ENCODE measurements at regions not wholly inside any gene's neighbourhood (a gene's known extent, or its start where the extent isn't known, plus 50 kb on each side); places are given as distances from the start of the nearest gene placed in this dataset.

DNA sequence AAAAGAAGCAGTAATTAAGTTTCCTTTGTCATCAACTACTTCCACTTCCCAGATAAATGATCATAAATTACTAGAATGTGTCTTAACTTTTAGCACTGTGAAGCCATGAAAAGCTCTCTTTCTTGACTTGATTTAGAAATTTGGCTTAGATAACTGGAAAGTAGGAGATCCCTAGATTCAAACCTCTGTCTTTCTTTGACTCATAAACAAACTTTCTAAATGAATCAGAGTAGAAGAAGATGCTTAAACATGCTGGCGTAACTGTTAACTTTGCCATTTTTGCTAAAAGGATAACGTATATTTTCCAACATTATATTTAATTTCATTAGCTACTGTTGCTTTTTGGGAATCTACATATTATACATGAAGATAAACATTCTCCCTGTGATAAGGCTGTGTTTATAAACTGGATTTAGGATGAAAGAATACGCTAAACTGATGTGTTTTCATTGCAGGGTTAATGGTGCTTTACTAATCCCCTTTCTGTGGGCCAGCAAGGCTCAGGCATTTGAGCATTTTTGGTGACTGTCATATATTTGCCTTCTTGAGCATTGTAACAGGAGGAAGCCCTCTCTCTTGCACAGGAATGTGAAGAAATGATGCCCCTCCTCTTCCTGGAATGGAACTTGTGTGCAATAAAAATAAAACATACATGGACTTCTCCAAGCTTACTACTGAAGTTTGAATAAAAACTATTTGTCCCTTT, 301.4 kb downstream of the BMP4 start:
- H3K27me3 ChIP-seq (ENCODE audit: insufficient read depth, low read length, poor library complexity), result no peaks in the 10 kb centered on the region
- no peaks in the 10 kb centered on the region for H3K4me1 ChIP-seq (ENCODE audit: insufficient read depth, low read length)
- no peaks in the 10 kb centered on the region for H3K9me3 ChIP-seq (ENCODE audit: insufficient read depth, low read length, severe bottlenecking)
- no peak overlapping the region for H3K9ac ChIP-seq (ENCODE audit: low read depth, low read length)
- no peak overlapping the region for H3K27ac ChIP-seq (ENCODE audit: low read length)
- no peak for TF ChIP-seq EZH2 (IDR thresholded peaks at IDR 0.05; ENCODE audit: borderline replicate concordance, low read depth, low read length, severe bottlenecking)
- TF ChIP-seq, protein P1, sequence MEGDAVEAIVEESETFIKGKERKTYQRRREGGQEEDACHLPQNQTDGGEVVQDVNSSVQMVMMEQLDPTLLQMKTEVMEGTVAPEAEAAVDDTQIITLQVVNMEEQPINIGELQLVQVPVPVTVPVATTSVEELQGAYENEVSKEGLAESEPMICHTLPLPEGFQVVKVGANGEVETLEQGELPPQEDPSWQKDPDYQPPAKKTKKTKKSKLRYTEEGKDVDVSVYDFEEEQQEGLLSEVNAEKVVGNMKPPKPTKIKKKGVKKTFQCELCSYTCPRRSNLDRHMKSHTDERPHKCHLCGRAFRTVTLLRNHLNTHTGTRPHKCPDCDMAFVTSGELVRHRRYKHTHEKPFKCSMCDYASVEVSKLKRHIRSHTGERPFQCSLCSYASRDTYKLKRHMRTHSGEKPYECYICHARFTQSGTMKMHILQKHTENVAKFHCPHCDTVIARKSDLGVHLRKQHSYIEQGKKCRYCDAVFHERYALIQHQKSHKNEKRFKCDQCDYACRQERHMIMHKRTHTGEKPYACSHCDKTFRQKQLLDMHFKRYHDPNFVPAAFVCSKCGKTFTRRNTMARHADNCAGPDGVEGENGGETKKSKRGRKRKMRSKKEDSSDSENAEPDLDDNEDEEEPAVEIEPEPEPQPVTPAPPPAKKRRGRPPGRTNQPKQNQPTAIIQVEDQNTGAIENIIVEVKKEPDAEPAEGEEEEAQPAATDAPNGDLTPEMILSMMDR (IDR thresholded peaks at IDR 0.05; ENCODE audit: borderline replicate concordance, extremely low read depth, low read length, poor library complexity, severe bottlenecking), result no peak
- no peaks in the 10 kb centered on the region for H3K79me2 ChIP-seq (ENCODE audit: insufficient read depth, low read length)
- DNase-seq (no peak), ATAC-seq (ENCODE audit: insufficient read depth, low read depth) (no peak)
- H4K20me1 ChIP-seq (ENCODE audit: insufficient read depth, low read length), result no peaks in the 10 kb centered on the region
- no peak overlapping the region for H3K4me2 ChIP-seq (ENCODE audit: insufficient read depth, low read length)
- H2AFZ ChIP-seq (ENCODE audit: low read depth, low read length), result no peak overlapping the region
- H3K36me3 ChIP-seq (ENCODE audit: insufficient read depth, low read length), result no peaks in the 10 kb centered on the region
- H3K4me3 ChIP-seq (ENCODE audit: low read depth in 1 of 2, low read length in 2 of 2), result no peak overlapping the region

DNA sequence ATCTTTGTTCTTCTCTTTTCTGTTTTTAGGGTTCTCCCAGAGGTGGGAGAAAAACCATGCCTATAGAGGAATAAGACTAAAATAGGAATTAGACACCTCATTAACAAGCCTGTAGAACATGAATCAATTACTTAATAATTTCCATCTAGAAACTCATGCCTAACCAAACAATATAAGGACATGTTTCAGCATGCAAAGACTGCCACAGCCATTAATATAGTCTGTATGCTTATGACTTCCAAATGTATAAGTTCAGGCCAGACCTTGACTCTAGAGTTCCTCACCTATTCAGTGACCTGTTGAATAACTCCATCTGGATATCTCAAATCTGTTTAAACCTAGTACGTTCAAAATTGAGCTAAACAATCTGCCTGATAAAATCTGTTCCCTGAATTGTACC, 304.6 kb downstream of the BMP4 start:
- no peaks in the 10 kb centered on the region for H4K20me1 ChIP-seq (ENCODE audit: insufficient read depth, low read length)
- no peak for DNase-seq
- H3K9me3 ChIP-seq (ENCODE audit: insufficient read depth, low read length, severe bottlenecking), result no peaks in the 10 kb centered on the region
- H3K4me3 ChIP-seq (ENCODE audit: low read depth in 1 of 2, low read length in 2 of 2), result no peak overlapping the region
- no peak overlapping the region for H3K4me2 ChIP-seq (ENCODE audit: insufficient read depth, low read length)
- H3K79me2 ChIP-seq (ENCODE audit: insufficient read depth, low read length), result no peaks in the 10 kb centered on the region
- no peak overlapping the region for H2AFZ ChIP-seq (ENCODE audit: low read depth, low read length)
- no peaks in the 10 kb centered on the region for H3K27me3 ChIP-seq (ENCODE audit: insufficient read depth, low read length, poor library complexity)
- H3K27ac ChIP-seq (ENCODE audit: low read length), result no peak overlapping the region
- no peak for ATAC-seq (ENCODE audit: insufficient read depth, low read depth)
- no peaks in the 10 kb centered on the region for H3K4me1 ChIP-seq (ENCODE audit: insufficient read depth, low read length)
- no peak overlapping the region for H3K9ac ChIP-seq (ENCODE audit: low read depth, low read length)
- no peaks in the 10 kb centered on the region for H3K36me3 ChIP-seq (ENCODE audit: insufficient read depth, low read length)
- TF ChIP-seq, protein P1 (IDR thresholded peaks at IDR 0.05; ENCODE audit: borderline replicate concordance, extremely low read depth, low read length, poor library complexity, severe bottlenecking), result no peak
- no peak for TF ChIP-seq EZH2 (IDR thresholded peaks at IDR 0.05; ENCODE audit: borderline replicate concordance, low read depth, low read length, severe bottlenecking)

DNA sequence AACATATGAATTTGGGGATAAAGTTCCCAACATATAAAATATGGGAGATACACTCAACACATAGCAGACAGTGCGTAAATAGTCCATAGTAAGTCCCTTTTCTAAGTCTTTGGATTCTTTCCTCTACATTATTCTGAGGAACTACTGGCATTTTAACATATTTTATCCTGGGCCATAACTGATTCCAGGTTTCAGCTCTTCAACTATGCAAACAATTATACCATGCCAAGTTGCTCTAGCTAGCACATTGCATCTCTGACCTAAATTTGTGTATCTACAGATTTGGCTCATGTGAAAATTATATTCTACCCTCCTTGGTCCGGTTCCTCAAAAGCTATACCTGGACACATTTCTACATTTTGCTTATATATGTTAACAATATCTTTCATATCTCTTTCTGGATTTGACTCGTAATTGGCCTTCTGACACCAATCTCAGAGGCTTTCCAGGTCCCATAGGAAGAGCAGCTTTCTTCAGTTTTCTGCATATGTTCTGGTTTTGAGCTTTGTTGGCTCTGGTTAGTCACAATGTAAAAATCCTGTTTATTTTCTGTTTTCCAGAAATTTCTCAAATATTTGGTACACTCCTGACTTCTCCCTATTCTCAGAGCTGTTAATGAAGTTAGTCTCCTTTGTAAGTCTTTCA, 305.4 kb downstream of the BMP4 start:
- H3K36me3 ChIP-seq (ENCODE audit: insufficient read depth, low read length), result no peaks in the 10 kb centered on the region
- no peak for ATAC-seq (ENCODE audit: insufficient read depth, low read depth)

More for the DNA sequence above, 305.4 kb downstream of the BMP4 start:
- no peak overlapping the region for H3K27ac ChIP-seq (ENCODE audit: low read length)
- no peaks in the 10 kb centered on the region for H3K4me1 ChIP-seq (ENCODE audit: insufficient read depth, low read length)
- H3K27me3 ChIP-seq (ENCODE audit: insufficient read depth, low read length, poor library complexity), result no peaks in the 10 kb centered on the region
- H3K9ac ChIP-seq (ENCODE audit: low read depth, low read length), result no peak overlapping the region
- H3K9me3 ChIP-seq (ENCODE audit: insufficient read depth, low read length, severe bottlenecking), result no peaks in the 10 kb centered on the region
- TF ChIP-seq, protein P1 (IDR thresholded peaks at IDR 0.05; ENCODE audit: borderline replicate concordance, extremely low read depth, low read length, poor library complexity, severe bottlenecking), result no peak
- TF ChIP-seq EZH2 (IDR thresholded peaks at IDR 0.05; ENCODE audit: borderline replicate concordance, low read depth, low read length, severe bottlenecking), result no peak
- H2AFZ ChIP-seq (ENCODE audit: low read depth, low read length), result no peak overlapping the region
- no peaks in the 10 kb centered on the region for H3K79me2 ChIP-seq (ENCODE audit: insufficient read depth, low read length)
- H3K4me2 ChIP-seq (ENCODE audit: insufficient read depth, low read length), result no peak overlapping the region
- DNase-seq, result no peak
- H4K20me1 ChIP-seq (ENCODE audit: insufficient read depth, low read length), result no peaks in the 10 kb centered on the region
- H3K4me3 ChIP-seq (ENCODE audit: low read depth in 1 of 2, low read length in 2 of 2), result no peak overlapping the region

Data from DND-41 (cell line).